ENCODE measurements at regions not wholly inside any gene's neighbourhood (a gene's known extent, or its start where the extent isn't known, plus 50 kb on each side); places are given as distances from the start of the nearest gene placed in this dataset.

DNA sequence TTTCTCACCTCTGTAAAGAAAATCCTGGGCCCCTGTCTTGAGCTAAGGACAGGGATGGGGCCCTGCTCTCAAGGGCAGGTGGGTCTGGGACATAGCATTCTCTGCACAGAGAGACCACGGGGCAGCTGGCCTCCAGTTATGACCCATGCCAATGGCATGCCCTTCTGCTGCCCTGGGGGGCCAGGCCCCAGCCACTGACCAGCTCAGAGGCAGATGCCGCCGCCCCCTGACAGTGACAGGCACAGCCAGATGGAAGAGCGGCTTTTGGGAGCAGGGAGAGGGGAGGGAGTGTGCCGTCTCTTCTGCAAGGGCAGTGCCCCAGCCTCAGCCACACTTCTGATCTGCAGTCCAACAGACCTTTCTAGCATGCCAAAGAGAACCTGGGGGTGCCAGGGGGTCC, 114.8 kb upstream of the NAV2 start:
- TF ChIP-seq EP300 (IDR thresholded peaks at IDR 0.05; ENCODE audit: borderline replicate concordance): no peak
- no peak for TF ChIP-seq RAD21 (IDR thresholded peaks at IDR 0.05; ENCODE audit: low read depth)
- TF ChIP-seq, protein P1, sequence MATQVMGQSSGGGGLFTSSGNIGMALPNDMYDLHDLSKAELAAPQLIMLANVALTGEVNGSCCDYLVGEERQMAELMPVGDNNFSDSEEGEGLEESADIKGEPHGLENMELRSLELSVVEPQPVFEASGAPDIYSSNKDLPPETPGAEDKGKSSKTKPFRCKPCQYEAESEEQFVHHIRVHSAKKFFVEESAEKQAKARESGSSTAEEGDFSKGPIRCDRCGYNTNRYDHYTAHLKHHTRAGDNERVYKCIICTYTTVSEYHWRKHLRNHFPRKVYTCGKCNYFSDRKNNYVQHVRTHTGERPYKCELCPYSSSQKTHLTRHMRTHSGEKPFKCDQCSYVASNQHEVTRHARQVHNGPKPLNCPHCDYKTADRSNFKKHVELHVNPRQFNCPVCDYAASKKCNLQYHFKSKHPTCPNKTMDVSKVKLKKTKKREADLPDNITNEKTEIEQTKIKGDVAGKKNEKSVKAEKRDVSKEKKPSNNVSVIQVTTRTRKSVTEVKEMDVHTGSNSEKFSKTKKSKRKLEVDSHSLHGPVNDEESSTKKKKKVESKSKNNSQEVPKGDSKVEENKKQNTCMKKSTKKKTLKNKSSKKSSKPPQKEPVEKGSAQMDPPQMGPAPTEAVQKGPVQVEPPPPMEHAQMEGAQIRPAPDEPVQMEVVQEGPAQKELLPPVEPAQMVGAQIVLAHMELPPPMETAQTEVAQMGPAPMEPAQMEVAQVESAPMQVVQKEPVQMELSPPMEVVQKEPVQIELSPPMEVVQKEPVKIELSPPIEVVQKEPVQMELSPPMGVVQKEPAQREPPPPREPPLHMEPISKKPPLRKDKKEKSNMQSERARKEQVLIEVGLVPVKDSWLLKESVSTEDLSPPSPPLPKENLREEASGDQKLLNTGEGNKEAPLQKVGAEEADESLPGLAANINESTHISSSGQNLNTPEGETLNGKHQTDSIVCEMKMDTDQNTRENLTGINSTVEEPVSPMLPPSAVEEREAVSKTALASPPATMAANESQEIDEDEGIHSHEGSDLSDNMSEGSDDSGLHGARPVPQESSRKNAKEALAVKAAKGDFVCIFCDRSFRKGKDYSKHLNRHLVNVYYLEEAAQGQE (IDR thresholded peaks at IDR 0.05; ENCODE audit: low read depth): no peak
- no peak for TF ChIP-seq TEAD4 (IDR thresholded peaks at IDR 0.05)
- no peak for TF ChIP-seq FOXM1 (IDR thresholded peaks at IDR 0.05; ENCODE audit: borderline replicate concordance, low read depth)
- TF ChIP-seq EGR1 (IDR thresholded peaks at IDR 0.05): no peak
- TF ChIP-seq TCF12 (IDR thresholded peaks at IDR 0.05; ENCODE audit: low read depth): no peak
- no peak for TF ChIP-seq CREB1 (IDR thresholded peaks at IDR 0.05; ENCODE audit: low read depth)
- TF ChIP-seq TAF1 (IDR thresholded peaks at IDR 0.05; ENCODE audit: low read depth): no peak
- TF ChIP-seq, protein P2, sequence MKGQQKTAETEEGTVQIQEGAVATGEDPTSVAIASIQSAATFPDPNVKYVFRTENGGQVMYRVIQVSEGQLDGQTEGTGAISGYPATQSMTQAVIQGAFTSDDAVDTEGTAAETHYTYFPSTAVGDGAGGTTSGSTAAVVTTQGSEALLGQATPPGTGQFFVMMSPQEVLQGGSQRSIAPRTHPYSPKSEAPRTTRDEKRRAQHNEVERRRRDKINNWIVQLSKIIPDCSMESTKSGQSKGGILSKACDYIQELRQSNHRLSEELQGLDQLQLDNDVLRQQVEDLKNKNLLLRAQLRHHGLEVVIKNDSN (IDR thresholded peaks at IDR 0.05): no peak
- TF ChIP-seq, protein P3, sequence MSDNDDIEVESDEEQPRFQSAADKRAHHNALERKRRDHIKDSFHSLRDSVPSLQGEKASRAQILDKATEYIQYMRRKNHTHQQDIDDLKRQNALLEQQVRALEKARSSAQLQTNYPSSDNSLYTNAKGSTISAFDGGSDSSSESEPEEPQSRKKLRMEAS (IDR thresholded peaks at IDR 0.05): no peak
- no peak for TF ChIP-seq CEBPB (IDR thresholded peaks at IDR 0.05)
- no peak for TF ChIP-seq YY1 (IDR thresholded peaks at IDR 0.05; ENCODE audit: low read depth)

Measured in Ishikawa (cell line).